HepG2 (cell line): ENCODE measurements at regions not wholly inside any gene's neighbourhood (a gene's known extent, or its start where the extent isn't known, plus 50 kb on each side); places are given as distances from the start of the nearest gene placed in this dataset.

Experiments
- ATF6 ChIP-seq: sonication (generic); formaldehyde crosslinking; conservative IDR thresholded peaks from 2 replicates; pipeline ENCODE4 v1.4.0; 2020; ENCODE audit warnings: missing genetic modification reagents
- CCAR2 ChIP-seq: fragments of 200-400 bp; formaldehyde crosslinking; optimal IDR thresholded peaks from 2 replicates; pipeline ENCODE3; 2018; ENCODE audit warnings: low read depth, mild to moderate bottlenecking, low read length, moderate library complexity
- CEBPZ ChIP-seq: IDR thresholded peaks from 2 replicates; pipeline ENCODE4 v1.6.1; 2012; ENCODE audit warnings: low read length, improper control_type of control experiment
- KLF9 ChIP-seq: IDR thresholded peaks from 2 replicates; pipeline ENCODE4 v1.6.1; 2016; ENCODE audit warnings: low read depth
- KMT2A ChIP-seq: sonication (generic); formaldehyde crosslinking; IDR thresholded peaks from 2 replicates; pipeline ENCODE4 v1.4.0; 2020; ENCODE audit warnings: missing genetic modification reagents
- MED13 ChIP-seq: sonication (generic); formaldehyde crosslinking; IDR thresholded peaks from 2 replicates; pipeline ENCODE4 v1.5.0; 2020; ENCODE audit warnings: missing genetic modification reagents
- MTF1 ChIP-seq: sonication (generic); formaldehyde crosslinking; IDR thresholded peaks from 2 replicates; pipeline ENCODE4 v1.5.0; 2020; ENCODE audit warnings: missing genetic modification reagents
- NCOA5 ChIP-seq: sonication (generic); formaldehyde crosslinking; IDR thresholded peaks from 2 replicates; pipeline ENCODE4 v1.4.0; 2020; ENCODE audit warnings: missing genetic modification reagents
- NKX3-1 ChIP-seq: sonication (generic); formaldehyde crosslinking; IDR thresholded peaks from 2 replicates; pipeline ENCODE4 v1.5.0; 2020; ENCODE audit warnings: missing genetic modification reagents
- PHB2 ChIP-seq: fragments of 450-650 bp; IDR thresholded peaks from 2 replicates; pipeline ENCODE4 v1.6.1; 2018; ENCODE audit not compliant: partially characterized antibody
- PRDM10 ChIP-seq: sonication (generic); formaldehyde crosslinking; IDR thresholded peaks from 2 replicates; pipeline ENCODE4 v1.4.0; 2020; ENCODE audit warnings: low read depth, missing genetic modification reagents
- PRDM4 ChIP-seq: sonication (generic); formaldehyde crosslinking; IDR thresholded peaks from 2 replicates; pipeline ENCODE4 v1.9.0; 2021; ENCODE audit warnings: missing genetic modification reagents, borderline replicate concordance
- RARG ChIP-seq: sonication (generic); formaldehyde crosslinking; IDR thresholded peaks from 2 replicates; pipeline ENCODE4 v1.4.0; 2020; ENCODE audit warnings: low read depth, mild to moderate bottlenecking, missing genetic modification reagents
- RBFOX2 ChIP-seq: fragments of 200-400 bp; formaldehyde crosslinking; IDR thresholded peaks from 2 replicates; pipeline ENCODE4 v1.6.1; 2017; ENCODE audit warnings: low read depth, mild to moderate bottlenecking, low read length
- RXRB ChIP-seq: IDR thresholded peaks from 2 replicates; pipeline ENCODE4 v1.6.1; 2016; ENCODE audit warnings: borderline replicate concordance, missing genetic modification reagents, missing compliant biosample characterization
- SALL1 ChIP-seq: sonication (generic); formaldehyde crosslinking; IDR thresholded peaks from 2 replicates; pipeline ENCODE4 v1.8.0; 2022; ENCODE audit warnings: mild to moderate bottlenecking, missing genetic modification reagents
- SIN3A ChIP-seq: IDR thresholded peaks from 2 replicates; pipeline ENCODE4 v1.6.1; 2011; ENCODE audit warnings: low read depth, mild to moderate bottlenecking, control low read depth, low read length, borderline replicate concordance
- ZMAT5 ChIP-seq: sonication (generic); formaldehyde crosslinking; IDR thresholded peaks from 2 replicates; pipeline ENCODE4 v1.5.0; 2020; ENCODE audit warnings: mild to moderate bottlenecking, low read depth, missing genetic modification reagents, borderline replicate concordance
- ZNF510 ChIP-seq: sonication (generic); formaldehyde crosslinking; IDR thresholded peaks from 2 replicates; pipeline ENCODE4 v1.4.0; 2020; ENCODE audit warnings: low read depth, mild to moderate bottlenecking, missing genetic modification reagents
- ZNF580 ChIP-seq: IDR thresholded peaks from 2 replicates; pipeline ENCODE4 v1.6.1; 2016; ENCODE audit warnings: low read depth, borderline replicate concordance

- TF ChIP-seq ZMAT5 (CRISPR knock-in tag) = no peak
- no peak for TF ChIP-seq RARG (CRISPR knock-in tag)
- no peak for TF ChIP-seq ZNF510 (CRISPR knock-in tag)
- TF ChIP-seq ATF6 (CRISPR knock-in tag) = no peak
- no peak for TF ChIP-seq RXRB (CRISPR knock-in tag)
- no peak for TF ChIP-seq PRDM10 (CRISPR knock-in tag)
- no peak for TF ChIP-seq MED13
- TF ChIP-seq SIN3A = no peak
- no peak for TF ChIP-seq NCOA5
- no peak for TF ChIP-seq CCAR2
- no peak for TF ChIP-seq NKX3-1 (CRISPR knock-in tag)
- TF ChIP-seq CEBPZ = no peak
- no peak for TF ChIP-seq PRDM4 (CRISPR knock-in tag)
- no peak for TF ChIP-seq KMT2A (CRISPR knock-in tag)
- TF ChIP-seq RBFOX2 = no peak
- no peak for TF ChIP-seq ZNF580 (CRISPR knock-in tag)
- TF ChIP-seq SALL1 (CRISPR knock-in tag) = no peak
- no peak for TF ChIP-seq PHB2
- TF ChIP-seq KLF9 (CRISPR knock-in tag) = no peak
- TF ChIP-seq MTF1 (CRISPR knock-in tag) = no peak
Measured at GRCh38 chr2:210915912-210916311, 359.5 kb downstream of the CPS1 start (continued).
